Duodenal mucosa (tissue), 2 donors: ENCODE measurements at regions not wholly inside any gene's neighbourhood (a gene's known extent, or its start where the extent isn't known, plus 50 kb on each side); places are given as distances from the start of the nearest gene placed in this dataset.

ENCODE experiments used
- H3K27ac ChIP-seq: one replicate; pipeline ENCODE4 v1.7.0; 2013; ENCODE audit warnings: low read depth, low read length
- H3K27me3 ChIP-seq, 2 donors: one replicate each; pipeline ENCODE4 v1.7.0; 2013; ENCODE audit warnings: low read length in 2 of 2, control low read depth in 1 of 2; ENCODE audit not compliant: insufficient read depth in 2 of 2, control insufficient read depth in 1 of 2
- H3K36me3 ChIP-seq, 2 donors: one replicate each; pipeline ENCODE4 v1.7.0; 2013; ENCODE audit warnings: low read length in 2 of 2, control low read depth in 1 of 2; ENCODE audit not compliant: insufficient read depth in 2 of 2, control insufficient read depth in 1 of 2
- H3K4me1 ChIP-seq, 2 donors: one replicate each; pipeline ENCODE4 v1.7.0; 2013; ENCODE audit warnings: low read length in 2 of 2, control low read depth in 1 of 2; ENCODE audit not compliant: insufficient read depth in 2 of 2, control insufficient read depth in 1 of 2
- H3K4me3 ChIP-seq, 2 donors: one replicate each; pipeline ENCODE4 v1.7.0; 2013; ENCODE audit warnings: low read length in 2 of 2, low read depth in 1 of 2
- H3K9ac ChIP-seq, 2 donors: one replicate each; pipeline ENCODE4 v1.7.0; 2013; ENCODE audit warnings: low read length in 2 of 2, low read depth in 1 of 2
- H3K9me3 ChIP-seq, 2 donors: one replicate each; pipeline ENCODE4 v1.7.0; 2013; ENCODE audit warnings: low read length in 2 of 2, control low read depth in 1 of 2; ENCODE audit not compliant: control insufficient read depth in 1 of 2

- Histone ChIP-seq H3K4me3 (no peak overlapping the region), H3K9ac (no peak overlapping the region)
These were observed 146.1 kb downstream of the AQP9 start for GRCh38 chr15:58284293-58284692.

GRCh38 chr15:58285212-58285920 is 146.4 kb upstream of the LIPC start:
- Histone ChIP-seq H3K9ac (no peak overlapping the region), H3K4me1 (peaks cover 0 to 6% of the 10 kb centered on the region in 2 donors), H3K27me3 (no peaks in the 10 kb centered on the region), H3K4me3 (no peak overlapping the region), H3K9me3 (no peaks in the 10 kb centered on the region), H3K27ac (no peak overlapping the region), H3K36me3 (no peaks in the 10 kb centered on the region)

More at GRCh38 chr15:58284293-58284692, 146.1 kb downstream of the AQP9 start:
- Histone ChIP-seq H3K4me1 (peaks cover 0 to 6% of the 10 kb centered on the region in 2 donors), H3K27me3 (no peaks in the 10 kb centered on the region), H3K9me3 (no peaks in the 10 kb centered on the region), H3K27ac (no peak overlapping the region), H3K36me3 (no peaks in the 10 kb centered on the region)

- Histone ChIP-seq H3K9ac (no peak overlapping the region), H3K9me3 (no peaks in the 10 kb centered on the region), H3K27ac (no peak overlapping the region), H3K36me3 (no peaks in the 10 kb centered on the region), H3K4me1 (peaks cover 0 to 6% of the 10 kb centered on the region in 2 donors), H3K27me3 (no peaks in the 10 kb centered on the region), H3K4me3 (no peak overlapping the region)
These were observed 145.9 kb upstream of the LIPC start for GRCh38 chr15:58285921-58286278.

GRCh38 chr15:58286523-58286922 is 145.3 kb upstream of the LIPC start:
- no peak overlapping the region for H3K27ac ChIP-seq
- no peaks in the 10 kb centered on the region for H3K27me3 ChIP-seq
- H3K9me3 ChIP-seq, result no peaks in the 10 kb centered on the region
- H3K4me3 ChIP-seq, result no peak overlapping the region
- peaks cover 0 to 6% of the 10 kb centered on the region in 2 donors for H3K4me1 ChIP-seq
- H3K36me3 ChIP-seq, result no peaks in the 10 kb centered on the region
- no peak overlapping the region for H3K9ac ChIP-seq

GRCh38 chr15:58287891-58288290 is 143.9 kb upstream of the LIPC start:
- Histone ChIP-seq H3K9me3 (peaks cover 0 to 5% of the 10 kb centered on the region in 2 donors), H3K4me3 (no peak overlapping the region), H3K27me3 (no peaks in the 10 kb centered on the region), H3K4me1 (no peaks in the 10 kb centered on the region), H3K36me3 (no peaks in the 10 kb centered on the region), H3K9ac (no peak overlapping the region), H3K27ac (no peak overlapping the region)

GRCh38 chr15:58288592-58288991 is 143.2 kb upstream of the LIPC start:
- Histone ChIP-seq H3K27ac (no peak overlapping the region), H3K36me3 (no peaks in the 10 kb centered on the region), H3K4me3 (no peak overlapping the region), H3K9me3 (peaks cover 0 to 5% of the 10 kb centered on the region in 2 donors), H3K27me3 (no peaks in the 10 kb centered on the region), H3K4me1 (peaks cover 0 to under 1% of the 10 kb centered on the region in 2 donors), H3K9ac (no peak overlapping the region)

GRCh38 chr15:58291848-58292247 is 139.9 kb upstream of the LIPC start:
- no peak overlapping the region for H3K4me3 ChIP-seq
- no peaks in the 10 kb centered on the region for H3K27me3 ChIP-seq
- H3K36me3 ChIP-seq, result no peaks in the 10 kb centered on the region
- H3K9ac ChIP-seq, result no peak overlapping the region
- H3K4me1 ChIP-seq, result peaks cover 0 to 6% of the 10 kb centered on the region in 2 donors
- no peak overlapping the region for H3K27ac ChIP-seq
- H3K9me3 ChIP-seq, result peaks cover 0 to 5% of the 10 kb centered on the region in 2 donors

GRCh38 chr15:58292751-58293175 is 139.0 kb upstream of the LIPC start:
- H3K36me3 ChIP-seq, result no peaks in the 10 kb centered on the region
- no peak overlapping the region for H3K4me3 ChIP-seq
- H3K4me1 ChIP-seq, result peaks cover 0 to 6% of the 10 kb centered on the region in 2 donors
- H3K9me3 ChIP-seq, result peaks cover 0 to 5% of the 10 kb centered on the region in 2 donors
- no peaks in the 10 kb centered on the region for H3K27me3 ChIP-seq
- H3K9ac ChIP-seq, result no peak overlapping the region
- no peak overlapping the region for H3K27ac ChIP-seq

GRCh38 chr15:58293622-58294550 is 137.9 kb upstream of the LIPC start:
- Histone ChIP-seq H3K4me1 (peaks cover 0 to 6% of the 10 kb centered on the region in 2 donors), H3K4me3 (no peak overlapping the region), H3K27me3 (no peaks in the 10 kb centered on the region), H3K36me3 (no peaks in the 10 kb centered on the region), H3K9me3 (peaks cover 0 to 5% of the 10 kb centered on the region in 2 donors), H3K9ac (no peak overlapping the region), H3K27ac (no peak overlapping the region)

GRCh38 chr15:58294681-58295254 is 137.0 kb upstream of the LIPC start:
- Histone ChIP-seq H3K4me1 (peaks cover 0 to 6% of the 10 kb centered on the region in 2 donors), H3K27me3 (no peaks in the 10 kb centered on the region), H3K36me3 (no peaks in the 10 kb centered on the region), H3K9me3 (peaks cover 0 to 5% of the 10 kb centered on the region in 2 donors), H3K27ac (no peak overlapping the region), H3K4me3 (no peak overlapping the region), H3K9ac (no peak overlapping the region)
